HG03575 (cell line): ENCODE measurements at regions not wholly inside any gene's neighbourhood (a gene's known extent, or its start where the extent isn't known, plus 50 kb on each side); places are given as distances from the start of the nearest gene placed in this dataset.
"Not testable (repeated sequence)": the region's sequence is repeated elsewhere in the genome, so short reads cannot be mapped to it uniquely, and the experiment has no call there.

Experiments used
- ATAC-seq: cut with Tn5 transposase; IDR thresholded peaks from one replicate; pipeline ENCODE4 v1.9.1; 2021; ENCODE audit not compliant: unreplicated experiment, insufficient number of reproducible peaks, low FRiP score; ENCODE audit errors: extremely low read depth

GRCh38 chr1:105102371-105102770 lies 1352.7 kb downstream of the AMY1C start:
- ATAC-seq = no peak

- ATAC-seq = no peak
Measured at GRCh38 chr1:105122041-105122440, 1372.3 kb downstream of the AMY1C start.

- ATAC-seq = no peak
Measured at GRCh38 chr1:105137543-105138457, 1388.1 kb downstream of the AMY1C start.

- no peak for ATAC-seq
Measured at GRCh38 chr1:105138458-105138893, 1388.8 kb downstream of the AMY1C start.

- no peak for ATAC-seq
Measured at GRCh38 chr1:105172788-105173187, 1423.1 kb downstream of the AMY1C start.

GRCh38 chr1:105180789-105181188 lies 1431.1 kb downstream of the AMY1C start:
- no peak for ATAC-seq

GRCh38 chr1:105204836-105205371 lies 1455.2 kb downstream of the AMY1C start:
- ATAC-seq = no peak

- no peak for ATAC-seq
Measured at GRCh38 chr1:105208581-105208980, 1458.9 kb downstream of the AMY1C start.

GRCh38 chr1:105210747-105211146 lies 1461.0 kb downstream of the AMY1C start:
- no peak for ATAC-seq

- ATAC-seq = no peak
Measured at GRCh38 chr1:105231378-105231777, 1481.7 kb downstream of the AMY1C start.

- ATAC-seq = no peak
Measured at GRCh38 chr1:105243411-105243810, 1493.7 kb downstream of the AMY1C start.

- no peak for ATAC-seq
Measured at GRCh38 chr1:105243969-105244368, 1494.3 kb downstream of the AMY1C start.

- ATAC-seq = no peak
Measured at GRCh38 chr1:105254906-105255305, 1505.2 kb downstream of the AMY1C start.

- no peak for ATAC-seq
Measured at GRCh38 chr1:105260001-105260400, 1510.3 kb downstream of the AMY1C start.

- no peak for ATAC-seq
Measured at GRCh38 chr1:105270966-105271365, 1521.3 kb downstream of the AMY1C start.

- ATAC-seq = not testable (repeated sequence)
Measured at GRCh38 chr1:105272376-105272775, 1522.7 kb downstream of the AMY1C start.

- no peak for ATAC-seq
Measured at GRCh38 chr1:105294838-105295237, 1545.1 kb downstream of the AMY1C start.

GRCh38 chr1:105310063-105310462 lies 1560.4 kb downstream of the AMY1C start:
- no peak for ATAC-seq

GRCh38 chr1:105317976-105318375 lies 1568.3 kb downstream of the AMY1C start:
- no peak for ATAC-seq

- no peak for ATAC-seq
Measured at GRCh38 chr1:105326886-105327285, 1577.2 kb downstream of the AMY1C start.
